Esophagus squamous epithelium (tissue), 4 donors: ENCODE measurements at regions not wholly inside any gene's neighbourhood (a gene's known extent, or its start where the extent isn't known, plus 50 kb on each side); places are given as distances from the start of the nearest gene placed in this dataset.

Experiments used
- POLR2A ChIP-seq, 4 donors: fragments of 450-650 bp; IDR thresholded peaks; one replicate each; pipeline ENCODE4 v1.6.1; 2017; ENCODE audit warnings: antibody characterized with exemption in 4 of 4, mild to moderate bottlenecking in 4 of 4, moderate library complexity in 3 of 4
- TF ChIP-seq, protein P1 (sequence below), 6 experiments: fragments of 450-650 bp in 4 of 6; fragments of 200-600 bp in 2 of 6; sonication (generic) in 2 of 6; IDR thresholded peaks; one replicate each; pipeline ENCODE4 v1.5.1; 2016 to 2019; ENCODE audit warnings: antibody characterized with exemption in 6 of 6, mild to moderate bottlenecking in 4 of 6, moderate library complexity in 4 of 6

DNA sequence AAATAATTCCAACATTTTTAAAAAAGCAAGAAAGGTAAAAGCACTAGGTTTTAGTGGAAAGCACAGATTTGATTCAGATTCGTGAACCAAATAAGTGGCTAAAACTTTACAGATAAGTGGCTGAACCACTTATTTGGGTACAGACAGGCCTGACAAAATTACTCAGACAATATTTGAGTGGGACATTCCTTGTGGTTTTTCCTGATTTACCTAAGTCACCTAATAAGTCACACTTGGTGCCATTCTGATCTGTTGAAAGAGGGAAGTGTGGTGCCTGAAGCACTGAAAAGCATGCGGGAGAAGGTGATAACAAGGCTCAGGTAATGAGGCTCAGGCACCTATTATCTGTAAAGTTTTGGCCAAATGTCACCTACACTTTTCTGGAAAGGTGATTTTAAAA is 81.6 kb upstream of the CD55 start:
- TF ChIP-seq, protein P1, sequence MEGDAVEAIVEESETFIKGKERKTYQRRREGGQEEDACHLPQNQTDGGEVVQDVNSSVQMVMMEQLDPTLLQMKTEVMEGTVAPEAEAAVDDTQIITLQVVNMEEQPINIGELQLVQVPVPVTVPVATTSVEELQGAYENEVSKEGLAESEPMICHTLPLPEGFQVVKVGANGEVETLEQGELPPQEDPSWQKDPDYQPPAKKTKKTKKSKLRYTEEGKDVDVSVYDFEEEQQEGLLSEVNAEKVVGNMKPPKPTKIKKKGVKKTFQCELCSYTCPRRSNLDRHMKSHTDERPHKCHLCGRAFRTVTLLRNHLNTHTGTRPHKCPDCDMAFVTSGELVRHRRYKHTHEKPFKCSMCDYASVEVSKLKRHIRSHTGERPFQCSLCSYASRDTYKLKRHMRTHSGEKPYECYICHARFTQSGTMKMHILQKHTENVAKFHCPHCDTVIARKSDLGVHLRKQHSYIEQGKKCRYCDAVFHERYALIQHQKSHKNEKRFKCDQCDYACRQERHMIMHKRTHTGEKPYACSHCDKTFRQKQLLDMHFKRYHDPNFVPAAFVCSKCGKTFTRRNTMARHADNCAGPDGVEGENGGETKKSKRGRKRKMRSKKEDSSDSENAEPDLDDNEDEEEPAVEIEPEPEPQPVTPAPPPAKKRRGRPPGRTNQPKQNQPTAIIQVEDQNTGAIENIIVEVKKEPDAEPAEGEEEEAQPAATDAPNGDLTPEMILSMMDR (IDR thresholded peaks at IDR 0.05) = no peak
- TF ChIP-seq POLR2A (IDR thresholded peaks at IDR 0.05) = no peak
